ENCODE measurements at regions not wholly inside any gene's neighbourhood (a gene's known extent, or its start where the extent isn't known, plus 50 kb on each side); places are given as distances from the start of the nearest gene placed in this dataset.

GRCh38 chr9:1759771-1760300 is 255.3 kb upstream of the SMARCA2 start:
- CTCF ChIA-PET, result no interaction called here
- H3K4me3 Mint-ChIP-seq, result no peak overlapping the region

GRCh38 chr9:1761807-1762206 is 253.3 kb upstream of the SMARCA2 start:
- TF ChIP-seq CTCF (IDR thresholded peaks at IDR 0.05), result no peak
- Mint-ChIP-seq H3K9me3 (no peaks in the 10 kb centered on the region), H3K27ac (no peak overlapping the region), H3K4me3 (no peak overlapping the region), H3K4me1 (ENCODE audit: low read depth) (no peaks in the 10 kb centered on the region), H3K27me3 (peaks cover 6% of the 10 kb centered on the region), H3K36me3 (ENCODE audit: low read depth) (no peaks in the 10 kb centered on the region)
- no peak for ATAC-seq
- intact Hi-C loops (cut with micrococcal nuclease), result no loop called here
- DNase-seq, result no peak
- CTCF ChIA-PET, result no interaction called here
- POLR2A ChIA-PET, result no interaction called here

More at GRCh38 chr9:1759771-1760300, 255.3 kb upstream of the SMARCA2 start:
- no peak overlapping the region for H3K27ac Mint-ChIP-seq
- TF ChIP-seq CTCF (IDR thresholded peaks at IDR 0.05), result no peak
- H3K4me1 Mint-ChIP-seq (ENCODE audit: low read depth), result no peaks in the 10 kb centered on the region
- DNase-seq (no peak), ATAC-seq (no peak)
- no peaks in the 10 kb centered on the region for H3K36me3 Mint-ChIP-seq (ENCODE audit: low read depth)
- POLR2A ChIA-PET, result no interaction called here
- no peaks in the 10 kb centered on the region for H3K9me3 Mint-ChIP-seq
- intact Hi-C loops (cut with micrococcal nuclease), result no loop called here
- peaks cover 6% of the 10 kb centered on the region for H3K27me3 Mint-ChIP-seq

GRCh38 chr9:1766042-1766441 is 249.1 kb upstream of the SMARCA2 start:
- no peak for TF ChIP-seq CTCF (IDR thresholded peaks at IDR 0.05)
- H3K4me1 Mint-ChIP-seq (ENCODE audit: low read depth), result no peaks in the 10 kb centered on the region
- H3K9me3 Mint-ChIP-seq, result no peaks in the 10 kb centered on the region
- POLR2A ChIA-PET, result no interaction called here
- H3K4me3 Mint-ChIP-seq, result no peak overlapping the region
- H3K27ac Mint-ChIP-seq, result no peak overlapping the region
- peaks cover 16% of the 10 kb centered on the region for H3K27me3 Mint-ChIP-seq
- ATAC-seq (no peak), DNase-seq (no peak)
- CTCF ChIA-PET, result no interaction called here
- intact Hi-C loops (cut with micrococcal nuclease), result no loop called here
- no peaks in the 10 kb centered on the region for H3K36me3 Mint-ChIP-seq (ENCODE audit: low read depth)

- no peak for TF ChIP-seq CTCF (IDR thresholded peaks at IDR 0.05)
- no peak for DNase-seq
- H3K4me1 Mint-ChIP-seq (ENCODE audit: low read depth), result no peaks in the 10 kb centered on the region
- intact Hi-C loops (cut with micrococcal nuclease), result no loop called here
- peaks cover 16% of the 10 kb centered on the region for H3K27me3 Mint-ChIP-seq
- ChIA-PET CTCF (no interaction called here), POLR2A (no interaction called here)
- H3K27ac Mint-ChIP-seq, result no peak overlapping the region
- H3K9me3 Mint-ChIP-seq, result no peaks in the 10 kb centered on the region
- no peaks in the 10 kb centered on the region for H3K36me3 Mint-ChIP-seq (ENCODE audit: low read depth)
- no peak overlapping the region for H3K4me3 Mint-ChIP-seq
- no peak for ATAC-seq
These were observed 246.6 kb upstream of the SMARCA2 start for GRCh38 chr9:1768561-1768960.

GRCh38 chr9:1771094-1771789 is 243.9 kb upstream of the SMARCA2 start:
- DNase-seq, result no peak
- peaks cover 14% of the 10 kb centered on the region for H3K27me3 Mint-ChIP-seq
- no peaks in the 10 kb centered on the region for H3K4me1 Mint-ChIP-seq (ENCODE audit: low read depth)
- no peak overlapping the region for H3K27ac Mint-ChIP-seq
- ATAC-seq, result no peak
- H3K9me3 Mint-ChIP-seq, result no peaks in the 10 kb centered on the region
- H3K36me3 Mint-ChIP-seq (ENCODE audit: low read depth), result no peaks in the 10 kb centered on the region
- H3K4me3 Mint-ChIP-seq, result no peak overlapping the region
- ChIA-PET POLR2A (no interaction called here), CTCF (no interaction called here)
- intact Hi-C loops (cut with micrococcal nuclease), result no loop called here
- TF ChIP-seq CTCF (IDR thresholded peaks at IDR 0.05), result no peak
